CD4-positive, alpha-beta T cell treated with Interleukin-2 at 100 ng/mL for 4 hours (primary cell): ENCODE measurements at regions not wholly inside any gene's neighbourhood (a gene's known extent, or its start where the extent isn't known, plus 50 kb on each side); places are given as distances from the start of the nearest gene placed in this dataset.
"Not testable (repeated sequence)": the region's sequence is repeated elsewhere in the genome, so short reads cannot be mapped to it uniquely, and the experiment has no call there.

Source experiments
- DNase-seq: peaks from one replicate; pipeline ENCODE4 v3.0.0-alpha.2; 2020; ENCODE audit warnings: low spot score

GRCh38 chr15:20473465-20473864 is 68.1 kb downstream of the GOLGA6L6 start:
- not testable (repeated sequence) for DNase-seq

GRCh38 chr15:20472983-20473382 is 68.6 kb downstream of the GOLGA6L6 start:
- not testable (repeated sequence) for DNase-seq

DNA sequence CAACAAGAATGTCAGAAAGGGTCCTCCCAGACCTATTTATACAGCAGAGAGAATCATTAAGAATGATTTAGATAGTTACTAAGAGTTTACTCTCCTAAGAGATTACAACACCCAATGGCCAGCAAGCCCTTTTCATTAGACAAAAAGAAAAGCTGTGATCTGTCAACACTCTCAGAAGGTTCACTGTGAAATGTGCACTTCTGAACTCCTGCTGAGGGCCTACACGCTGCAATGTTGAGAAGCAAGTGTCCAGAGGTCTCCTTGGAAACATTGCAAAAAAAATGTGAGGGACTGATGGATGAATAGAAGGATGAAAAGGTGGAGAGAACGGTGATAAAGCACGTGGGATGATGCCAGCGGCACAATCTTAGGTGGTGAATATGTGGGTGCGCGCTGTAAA is 70.8 kb downstream of the GOLGA6L6 start:
- DNase-seq = not testable (repeated sequence)

GRCh38 chr15:20441138-20441537 is 100.5 kb downstream of the GOLGA6L6 start:
- not testable (repeated sequence) for DNase-seq

- not testable (repeated sequence) for DNase-seq
Observed at GRCh38 chr15:20440390-20440789, 101.2 kb downstream of the GOLGA6L6 start.

GRCh38 chr15:20439111-20439510 is 102.5 kb downstream of the GOLGA6L6 start:
- DNase-seq = not testable (repeated sequence)

DNA sequence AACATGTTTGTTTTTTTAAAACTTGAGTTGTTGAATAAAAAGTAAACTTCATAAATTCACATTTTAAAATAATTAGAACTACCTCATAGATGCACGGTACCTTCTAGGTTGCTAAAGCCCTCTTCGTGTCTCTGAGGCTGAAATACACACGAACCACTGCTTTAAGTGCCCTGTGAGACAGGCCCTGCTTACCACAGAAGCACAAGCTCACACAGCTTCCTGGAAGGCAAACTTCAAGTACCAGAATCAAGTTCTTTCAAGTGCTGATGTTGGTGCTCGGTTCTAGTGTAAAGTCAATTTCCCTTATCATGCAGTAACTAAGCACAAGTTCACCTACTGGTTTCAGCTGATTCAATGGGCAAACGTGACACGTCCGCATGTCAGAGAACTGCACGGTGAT is 103.3 kb downstream of the GOLGA6L6 start:
- DNase-seq = not testable (repeated sequence)

DNA sequence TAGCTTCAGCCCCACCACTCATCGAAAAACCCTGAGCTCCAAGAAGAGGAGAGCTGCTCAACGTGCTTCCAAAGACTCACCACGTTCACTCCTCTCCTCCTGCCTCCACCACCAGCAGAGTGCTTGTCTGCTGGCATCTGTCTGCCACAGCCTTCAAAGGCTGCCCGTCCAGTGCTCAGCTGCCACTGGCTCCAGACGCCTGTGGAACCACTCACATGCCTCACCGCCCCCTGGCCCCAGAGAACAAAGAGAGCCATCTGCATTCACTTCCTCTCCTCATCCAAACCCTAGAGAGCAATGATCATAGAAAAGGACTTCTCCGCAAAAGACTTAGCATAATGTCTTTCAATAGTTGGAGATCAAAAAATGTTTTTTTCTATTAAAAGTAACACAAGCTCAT is 108.1 kb downstream of the GOLGA6L6 start:
- not testable (repeated sequence) for DNase-seq

GRCh38 chr15:20430495-20430894 is 111.1 kb downstream of the GOLGA6L6 start:
- DNase-seq = not testable (repeated sequence)

DNA sequence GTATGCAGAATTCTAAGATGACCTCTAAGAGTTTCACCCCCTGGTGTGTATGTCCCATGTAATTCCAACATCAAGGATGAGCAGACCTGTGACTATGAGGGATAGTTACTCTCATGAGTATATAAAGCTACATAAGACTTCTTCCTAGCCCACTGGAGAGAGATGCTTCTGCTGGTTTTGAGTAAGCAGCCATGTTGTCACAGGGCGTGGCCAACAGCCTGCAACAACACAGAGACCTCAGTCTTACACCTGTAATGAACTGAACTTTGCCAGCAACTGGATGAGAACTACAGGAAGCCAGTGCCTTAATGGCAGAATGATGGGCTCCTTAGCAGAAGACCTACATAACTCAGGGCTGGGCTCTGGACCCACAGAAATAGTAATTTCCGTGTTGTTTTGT is 120.9 kb downstream of the GOLGA6L6 start:
- not testable (repeated sequence) for DNase-seq

GRCh38 chr15:20416618-20417017 is 125.0 kb downstream of the GOLGA6L6 start:
- not testable (repeated sequence) for DNase-seq

DNA sequence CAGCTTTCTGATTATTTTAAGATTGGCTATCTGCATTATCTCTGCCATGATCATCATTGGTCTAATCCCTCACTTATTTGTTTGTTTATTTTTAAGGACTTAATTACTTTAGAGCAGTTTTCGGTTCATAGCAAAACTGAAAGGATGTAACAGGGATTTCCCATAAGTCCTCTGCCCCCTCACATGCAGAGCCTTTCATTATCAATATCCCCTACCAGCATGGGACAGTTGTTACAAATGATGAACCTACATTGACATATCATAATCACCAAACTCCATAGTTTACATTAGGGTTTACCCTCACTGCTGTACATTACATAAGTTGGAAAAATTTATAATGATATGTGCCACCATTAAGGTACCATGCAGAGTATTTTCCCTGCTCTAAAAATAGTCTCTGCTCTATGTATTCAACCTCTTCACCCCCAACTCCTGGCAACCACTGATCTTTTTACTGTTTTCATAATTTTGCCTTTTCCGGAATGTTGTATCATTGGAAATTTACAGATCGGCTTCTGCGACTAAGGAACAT is 131.9 kb downstream of the GOLGA6L6 start:
- DNase-seq = not testable (repeated sequence)

GRCh38 chr15:20409247-20409646 is 132.4 kb downstream of the GOLGA6L6 start:
- DNase-seq = no peak

DNA sequence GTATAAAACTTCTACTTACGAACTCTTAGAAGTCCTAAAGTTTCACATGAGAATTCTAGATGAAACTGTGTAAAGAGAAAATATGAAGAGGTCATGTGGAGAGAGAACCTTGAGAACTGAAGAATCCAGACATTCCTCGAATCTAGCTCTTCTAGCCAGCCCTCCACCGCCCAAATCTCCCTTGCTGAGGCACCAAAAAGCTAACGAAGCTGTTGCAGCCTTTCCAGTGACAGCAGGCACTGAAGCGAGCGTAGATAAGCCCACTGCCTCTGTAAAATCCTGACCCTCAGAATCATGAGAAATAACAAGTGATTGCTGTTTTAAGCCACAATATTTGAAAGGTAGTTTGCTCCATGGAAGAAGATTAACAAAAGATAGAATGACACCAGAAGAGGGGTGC is 134.0 kb downstream of the GOLGA6L6 start:
- no peak for DNase-seq

DNA sequence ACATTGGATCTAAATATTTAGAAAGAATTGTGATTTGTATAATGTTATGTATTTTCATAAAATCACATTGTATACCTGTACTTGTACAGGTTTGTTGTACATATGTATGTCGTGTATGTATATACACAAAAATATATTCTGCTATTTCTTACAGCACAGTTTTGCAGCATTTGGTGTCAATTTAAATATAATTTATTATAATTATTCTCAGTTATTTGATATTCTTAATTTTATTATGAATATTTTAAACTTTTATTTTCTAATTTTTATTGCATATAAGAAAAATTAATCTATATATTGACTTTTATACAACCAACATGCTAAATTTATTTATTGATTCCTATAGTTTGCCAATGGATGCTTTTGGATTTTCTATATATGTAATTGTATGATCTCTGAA is 137.0 kb downstream of the GOLGA6L6 start:
- not testable (repeated sequence) for DNase-seq

DNA sequence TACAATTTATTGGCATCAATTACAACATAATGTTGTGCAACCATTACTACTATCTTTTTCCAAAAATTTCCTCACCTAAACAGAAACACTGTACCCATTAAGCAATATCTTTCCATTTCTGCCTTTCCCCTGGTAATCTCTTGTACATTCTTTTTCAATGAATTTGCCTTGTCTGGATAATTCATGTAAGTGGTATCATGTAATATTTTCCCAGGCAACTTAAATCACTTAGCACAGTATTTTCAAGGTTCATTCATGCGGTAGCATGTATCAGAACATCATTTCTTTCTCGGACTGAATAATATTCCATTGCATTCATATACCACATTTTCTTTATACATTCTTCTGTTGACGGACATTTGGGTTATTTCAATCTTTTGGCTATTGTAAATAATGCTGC is 139.0 kb downstream of the GOLGA6L6 start:
- DNase-seq = not testable (repeated sequence)

DNA sequence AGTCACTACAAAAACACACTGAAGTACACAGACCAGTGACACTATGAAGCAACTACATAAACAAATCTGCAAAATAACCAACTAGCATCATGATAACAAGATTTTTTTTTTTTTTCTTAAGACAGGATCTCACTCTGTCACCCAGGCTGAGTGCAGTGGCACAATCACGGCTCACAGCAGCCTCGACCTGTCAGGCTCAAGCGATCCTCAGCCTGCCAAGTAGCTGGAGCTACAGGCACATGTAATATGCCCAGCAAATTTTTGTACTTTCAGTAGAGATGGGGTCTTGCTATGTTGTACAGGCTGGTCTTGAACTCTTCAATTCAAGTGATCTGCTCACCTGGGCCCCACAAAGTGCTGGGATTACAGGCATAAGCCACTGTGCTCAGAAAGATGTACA is 140.5 kb downstream of the GOLGA6L6 start:
- not testable (repeated sequence) for DNase-seq

- not testable (repeated sequence) for DNase-seq
Observed at GRCh38 chr15:20398680-20399079, 142.9 kb downstream of the GOLGA6L6 start.

DNA sequence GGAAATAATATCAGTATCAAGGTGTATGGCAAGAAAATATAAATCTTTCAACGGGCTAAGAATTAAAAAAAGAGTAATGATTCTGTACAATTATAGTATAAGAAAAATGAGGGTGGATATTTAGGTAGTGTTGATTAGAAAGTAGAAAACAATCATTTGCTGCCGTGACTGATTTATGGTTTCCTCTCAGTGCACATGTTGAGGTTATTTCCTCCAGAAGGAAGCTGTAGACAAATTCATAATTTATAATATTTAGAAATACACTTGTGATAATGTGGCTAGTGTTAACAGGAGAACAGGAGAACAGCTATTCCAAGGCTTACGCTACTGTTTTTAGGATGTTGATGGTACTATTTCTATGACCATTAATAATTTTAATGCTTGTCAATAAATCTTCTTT is 153.4 kb downstream of the GOLGA6L6 start:
- not testable (repeated sequence) for DNase-seq

DNA sequence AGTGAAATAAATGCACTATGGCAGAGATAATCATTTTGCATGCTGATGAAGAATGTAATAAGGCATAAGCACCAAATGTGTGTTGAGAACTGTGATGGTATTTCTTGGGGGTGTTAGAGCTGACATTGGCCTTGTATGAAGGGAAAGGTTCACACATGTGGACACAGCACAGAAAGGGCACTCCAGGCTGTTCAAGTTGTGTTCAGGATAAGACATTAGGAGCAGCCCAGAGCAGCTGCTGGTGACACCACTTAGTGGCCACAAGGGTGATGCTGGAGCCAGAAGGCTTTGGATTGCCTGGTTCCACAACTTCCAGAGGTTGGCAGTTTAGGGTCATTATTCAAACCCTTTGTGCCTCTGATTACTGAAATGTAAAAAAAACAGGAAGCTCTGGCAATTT is 155.4 kb downstream of the GOLGA6L6 start:
- DNase-seq = no peak

- not testable (repeated sequence) for DNase-seq
Observed at GRCh38 chr15:20380199-20380598, 161.4 kb downstream of the GOLGA6L6 start.

- no peak for DNase-seq
Observed at GRCh38 chr15:20376872-20377271, 164.7 kb downstream of the GOLGA6L6 start.

DNA sequence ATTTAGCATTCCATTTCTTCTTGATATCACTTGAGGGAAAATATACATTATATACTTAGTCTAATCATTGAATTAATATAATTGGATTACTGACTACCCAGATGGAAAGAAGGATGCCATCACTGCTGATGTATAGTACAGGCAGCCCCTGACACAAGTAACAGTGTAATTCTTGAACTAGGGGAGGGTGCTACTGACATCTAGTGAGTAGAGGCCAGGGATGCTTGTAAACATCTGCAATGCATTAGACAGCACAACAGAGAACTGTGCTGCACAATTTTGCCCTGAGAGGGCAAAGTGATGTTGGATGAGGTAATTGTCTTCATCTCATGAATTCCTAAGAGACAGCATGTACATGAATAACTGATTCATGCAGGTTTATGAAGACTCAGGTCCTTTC is 169.2 kb downstream of the GOLGA6L6 start:
- not testable (repeated sequence) for DNase-seq

DNA sequence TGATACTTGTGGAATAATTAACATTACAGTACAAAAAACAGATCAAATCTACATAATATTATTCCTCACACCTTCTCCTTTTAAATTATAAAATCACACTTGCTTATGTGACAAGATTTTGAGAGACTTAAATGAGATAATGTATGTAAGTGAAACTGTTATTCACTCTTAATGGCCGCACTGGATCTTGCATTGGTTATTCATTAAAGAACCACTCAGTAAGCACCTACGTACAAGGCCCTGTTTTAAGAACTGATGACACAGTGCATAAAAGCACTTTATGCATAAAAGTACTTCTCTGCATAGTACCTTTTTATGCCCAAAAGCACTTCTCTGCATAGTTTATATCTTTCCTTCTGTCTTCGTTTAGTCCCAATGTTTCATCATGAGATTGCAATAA is 172.1 kb downstream of the GOLGA6L6 start:
- no peak for DNase-seq
